H1 (cell line): ENCODE measurements at regions not wholly inside any gene's neighbourhood (a gene's known extent, or its start where the extent isn't known, plus 50 kb on each side); places are given as distances from the start of the nearest gene placed in this dataset.

Source experiments
- CTCF ChIP-seq, 3 experiments: IDR thresholded peaks; 1 replicate in 2 of 3; 2 replicates in 1 of 3; pipeline versions ENCODE4 v1.5.1 to v1.6.1; 2011; ENCODE audit warnings: low read length in 3 of 3, mild to moderate bottlenecking in 3 of 3, inconsistent platforms in 2 of 3, low read depth in 1 of 3, moderate library complexity in 1 of 3; ENCODE audit not compliant: insufficient read depth in 1 of 3; ENCODE audit errors: control extremely low read depth in 1 of 3
- E2F6 ChIP-seq: IDR thresholded peaks from 2 replicates; pipeline ENCODE4 v1.6.1; 2012; ENCODE audit warnings: inconsistent platforms
- EZH2 ChIP-seq: fragments of 200-600 bp; sonication (generic); IDR thresholded peaks from 2 replicates; pipeline ENCODE4 v1.7.1; 2012; ENCODE audit warnings: low read depth, mild to moderate bottlenecking, moderate library complexity, low read length, inconsistent platforms; ENCODE audit not compliant: severe bottlenecking
- HDAC2 ChIP-seq, 2 experiments: fragments of 300-600 bp in 1 of 2; sonication (generic) in 1 of 2; IDR thresholded peaks; 2 replicates each; pipeline ENCODE4 v1.6.1; 2011 to 2012; ENCODE audit warnings: low read depth in 2 of 2, low read length in 2 of 2, mild to moderate bottlenecking in 2 of 2, moderate library complexity in 2 of 2, borderline replicate concordance in 1 of 2, inconsistent platforms in 1 of 2
- NANOG ChIP-seq: IDR thresholded peaks from 2 replicates; pipeline ENCODE4 v1.6.1; 2011; ENCODE audit warnings: low read length, low read depth, mild to moderate bottlenecking, inconsistent platforms; ENCODE audit not compliant: insufficient read depth, poor library complexity, severe bottlenecking
- RBBP5 ChIP-seq: IDR thresholded peaks from 2 replicates; pipeline ENCODE4 v1.7.1; 2012; ENCODE audit warnings: low read depth, mild to moderate bottlenecking, inconsistent platforms, low read length, moderate library complexity, borderline replicate concordance
- ZNF274 ChIP-seq: IDR thresholded peaks from 2 replicates; pipeline ENCODE4 v1.7.0; 2012; ENCODE audit warnings: low read length, borderline replicate concordance; ENCODE audit errors: extremely low read depth

GRCh38 chr14:98949051-98949450 is 322.9 kb downstream of the BCL11B start (continued):
- TF ChIP-seq E2F6 (no peak), RBBP5 (no peak), HDAC2 (IDR thresholded peaks at IDR 0.05; ENCODE audit: borderline replicate concordance in 1 of 2, low read depth in 2 of 2, low read length in 2 of 2) (no peak), EZH2 (no peak), ZNF274 (no peak), NANOG (no peak), CTCF (IDR thresholded peaks at IDR 0.05; ENCODE audit: control extremely low read depth in 1 of 3, insufficient read depth in 1 of 3, low read depth in 1 of 3, low read length in 3 of 3) (no peak)
